GM21526 (cell line): ENCODE measurements at regions not wholly inside any gene's neighbourhood (a gene's known extent, or its start where the extent isn't known, plus 50 kb on each side); places are given as distances from the start of the nearest gene placed in this dataset.

Experiments used
- ATAC-seq: cut with Tn5 transposase; IDR thresholded peaks from one replicate; pipeline ENCODE4 v1.9.1; 2021; ENCODE audit warnings: moderate library complexity; ENCODE audit not compliant: unreplicated experiment, low FRiP score

GRCh38 chr9:89888677-89889076 lies 283.9 kb downstream of the GADD45G start:
- ATAC-seq, result no peak

DNA sequence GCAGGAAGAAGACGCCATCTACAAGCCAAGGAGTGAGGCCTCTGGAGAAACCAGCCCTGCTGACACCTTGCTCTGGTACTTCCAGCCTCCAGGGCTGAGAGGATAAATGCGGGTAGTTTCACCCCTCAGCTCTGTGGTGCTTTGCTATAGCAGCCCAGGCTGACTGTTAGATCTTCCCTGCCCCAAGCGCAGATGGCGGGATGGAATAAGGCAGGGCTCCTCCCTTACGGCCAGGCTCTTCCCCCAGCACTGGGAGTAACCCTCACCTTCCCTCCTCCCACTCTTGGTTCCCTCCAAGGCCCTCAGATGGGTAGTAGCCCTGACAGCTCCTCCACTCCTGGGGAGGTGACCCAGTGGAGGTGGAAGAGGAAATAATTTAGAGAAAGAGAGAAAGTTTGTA lies 285.1 kb downstream of the GADD45G start:
- no peak for ATAC-seq

- no peak for ATAC-seq
These were observed 285.6 kb downstream of the GADD45G start for GRCh38 chr9:89890326-89890980.

GRCh38 chr9:89891221-89891590 lies 286.4 kb downstream of the GADD45G start:
- ATAC-seq, result no peak

- no peak for ATAC-seq
These were observed 286.9 kb downstream of the GADD45G start for GRCh38 chr9:89891591-89892304.

GRCh38 chr9:89892920-89893319 lies 288.1 kb downstream of the GADD45G start:
- no peak for ATAC-seq

DNA sequence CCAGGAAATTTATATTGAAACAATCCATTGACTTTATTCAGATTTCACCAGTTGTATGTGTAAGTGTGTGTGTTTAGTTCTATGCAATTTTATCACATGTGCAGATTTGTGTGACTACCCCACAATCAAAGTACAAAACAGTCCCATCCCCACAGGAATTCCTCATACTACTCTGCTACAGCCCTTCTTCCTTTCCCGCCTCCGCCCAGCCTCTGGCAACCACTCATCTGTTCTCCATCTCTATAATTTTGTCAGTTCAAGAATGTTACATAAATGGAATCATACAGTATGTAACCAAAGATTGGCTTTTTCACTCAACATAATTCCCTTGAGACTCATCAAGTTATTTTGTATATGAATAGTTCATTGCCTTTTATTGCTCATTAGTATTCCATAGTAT lies 289.1 kb downstream of the GADD45G start:
- no peak for ATAC-seq

DNA sequence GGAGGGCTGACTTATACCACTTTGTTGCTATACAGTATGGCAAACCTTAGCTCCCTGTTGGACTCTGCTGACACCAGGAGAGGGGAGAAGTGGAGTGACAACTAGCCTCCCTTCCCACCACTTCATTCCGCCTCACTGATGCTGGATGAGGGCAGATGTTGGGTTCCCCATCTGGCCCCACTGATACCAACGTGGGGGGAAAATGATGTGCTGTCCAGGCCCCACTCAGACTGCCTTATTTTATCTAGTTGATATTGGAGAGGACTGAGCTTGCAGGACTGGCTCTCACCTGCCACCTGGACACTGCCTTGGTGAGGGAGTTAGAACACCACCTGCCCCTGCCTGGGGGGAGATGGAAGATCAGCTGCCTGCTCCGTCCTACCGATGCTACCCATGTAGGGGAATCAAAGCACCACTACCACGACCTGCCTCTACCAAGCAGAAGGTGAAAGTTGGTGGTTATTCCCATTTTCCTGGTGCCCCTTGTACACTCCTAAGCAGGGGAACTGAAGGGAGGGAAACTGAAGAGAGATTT lies 292.1 kb downstream of the GADD45G start:
- ATAC-seq, result no peak

DNA sequence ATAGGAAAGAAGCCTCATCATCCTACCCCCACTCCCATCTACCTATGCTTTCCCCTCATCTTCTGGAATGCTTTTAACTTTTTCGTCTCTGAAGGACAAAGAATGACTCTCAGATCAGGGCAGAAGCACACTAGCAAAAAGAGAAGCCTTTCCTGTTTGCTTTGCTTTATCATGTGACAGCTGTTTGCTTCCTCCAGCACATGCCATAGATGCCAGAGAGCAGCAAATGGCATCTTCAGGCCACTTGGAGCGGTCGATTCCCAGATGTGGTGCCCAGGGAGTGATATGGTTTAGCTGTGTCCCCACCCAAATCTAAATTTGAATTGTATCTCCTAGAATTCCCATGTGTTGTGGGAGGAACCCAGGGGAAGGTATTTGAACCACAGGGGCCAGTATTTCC lies 294.8 kb downstream of the GADD45G start:
- no peak for ATAC-seq

DNA sequence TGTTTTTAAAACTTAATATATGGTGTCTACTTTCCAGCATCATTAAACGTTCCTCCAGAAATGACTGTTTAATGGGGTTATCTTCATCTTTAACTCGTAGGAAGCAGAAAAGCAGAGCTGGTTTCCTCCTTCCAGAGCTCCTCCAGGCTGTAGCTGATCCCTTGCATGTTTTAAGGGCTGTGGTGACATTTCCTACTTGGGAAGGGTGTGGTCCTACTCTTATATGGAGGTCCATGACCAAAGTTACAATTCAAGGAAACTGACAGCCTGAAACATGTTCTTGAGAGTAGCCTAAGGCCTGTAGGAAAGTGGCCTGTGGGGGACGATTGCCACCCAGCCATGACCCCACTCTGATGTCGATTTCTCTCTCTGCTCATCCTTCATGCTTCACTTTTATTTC lies 297.1 kb downstream of the GADD45G start:
- ATAC-seq, result no peak

DNA sequence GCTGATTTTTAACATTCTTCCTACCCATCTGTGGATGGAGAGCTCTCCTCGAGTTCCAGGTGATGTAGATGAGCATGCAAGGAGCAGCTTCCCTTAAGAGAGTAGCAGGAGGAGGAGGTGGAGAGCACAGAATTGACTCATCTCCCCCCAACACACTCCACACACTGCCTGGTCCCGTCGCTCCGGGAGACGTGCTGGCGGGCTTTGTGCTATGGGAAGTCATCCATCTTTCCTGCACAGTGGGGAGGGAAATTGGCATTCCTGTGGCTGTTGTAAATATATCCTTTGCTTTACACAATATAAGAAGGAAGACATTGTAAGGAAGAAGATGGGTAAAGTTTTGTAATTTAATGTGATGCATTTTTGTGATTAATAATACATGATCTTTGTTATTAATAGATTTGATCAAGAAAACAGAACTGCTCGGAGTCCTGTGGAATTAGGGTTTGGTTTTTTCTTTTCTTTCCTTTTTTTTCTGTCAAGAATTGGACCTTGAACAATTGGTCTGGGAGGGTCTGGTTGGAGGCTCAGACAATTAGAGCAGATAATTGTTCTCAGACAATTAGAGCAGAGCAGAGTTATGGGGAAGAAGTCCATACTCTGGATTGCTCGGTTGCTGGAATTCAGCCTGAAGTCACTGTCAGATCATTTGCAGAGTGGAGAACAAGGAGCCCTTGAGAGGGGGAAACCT lies 297.8 kb downstream of the GADD45G start:
- no peak for ATAC-seq

- ATAC-seq, result no peak
These were observed 298.3 kb downstream of the GADD45G start for GRCh38 chr9:89903141-89903475.

DNA sequence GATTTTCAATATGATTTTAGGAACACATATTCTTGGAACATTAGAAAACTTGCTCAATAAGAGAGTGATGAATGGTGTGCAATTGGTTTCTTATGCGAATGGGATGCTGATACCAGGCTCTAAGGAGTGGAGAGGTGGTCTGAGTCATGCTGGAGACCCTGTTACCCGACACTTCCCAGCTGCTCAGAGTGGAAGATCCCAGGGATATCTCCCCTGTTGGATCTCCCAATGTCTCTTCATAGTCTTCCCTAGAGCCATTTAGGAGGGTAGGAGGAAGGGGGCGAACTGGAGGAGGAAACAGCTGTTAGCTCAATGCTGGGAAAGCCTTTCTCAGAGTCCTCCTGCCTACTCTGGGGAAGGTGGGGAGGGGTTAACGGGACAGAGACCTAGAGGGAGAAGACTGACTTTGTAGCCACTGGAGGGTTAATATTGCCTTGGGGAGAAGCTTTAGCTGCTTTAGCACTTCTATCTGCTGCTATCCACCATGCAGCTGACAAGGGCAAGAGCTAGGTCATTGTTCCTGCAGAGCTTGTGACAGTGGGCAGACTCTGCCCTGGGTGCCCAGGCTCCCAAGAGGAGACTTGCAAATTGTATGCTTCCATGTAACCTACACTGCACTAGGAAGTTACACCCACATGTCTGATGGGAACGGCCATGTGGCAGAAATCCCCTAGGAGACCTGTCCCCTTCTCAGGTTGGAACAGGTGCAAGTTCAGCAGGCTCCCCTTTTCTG lies 301.0 kb downstream of the GADD45G start:
- ATAC-seq, result no peak

GRCh38 chr9:89911721-89912604 lies 307.2 kb downstream of the GADD45G start:
- no peak for ATAC-seq

DNA sequence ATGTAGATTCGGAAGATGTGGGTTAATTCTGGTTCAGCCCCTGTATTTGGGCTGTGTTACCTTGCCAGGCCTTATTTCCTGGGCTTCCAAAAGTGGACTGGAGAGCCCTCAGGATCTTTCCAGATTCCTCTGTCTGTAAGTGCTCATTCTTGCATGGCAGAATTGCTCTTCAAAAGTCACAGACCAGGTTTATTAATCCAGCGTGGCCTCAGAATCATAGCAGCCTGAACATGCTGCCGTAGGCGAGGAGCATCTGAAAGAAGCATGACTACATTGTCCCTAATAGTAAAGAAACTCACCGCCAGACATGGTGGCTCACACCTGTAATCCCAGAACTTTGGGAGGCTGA lies 307.8 kb downstream of the GADD45G start:
- no peak for ATAC-seq

- ATAC-seq, result no peak
These were observed 310.4 kb downstream of the GADD45G start for GRCh38 chr9:89915187-89915586.

DNA sequence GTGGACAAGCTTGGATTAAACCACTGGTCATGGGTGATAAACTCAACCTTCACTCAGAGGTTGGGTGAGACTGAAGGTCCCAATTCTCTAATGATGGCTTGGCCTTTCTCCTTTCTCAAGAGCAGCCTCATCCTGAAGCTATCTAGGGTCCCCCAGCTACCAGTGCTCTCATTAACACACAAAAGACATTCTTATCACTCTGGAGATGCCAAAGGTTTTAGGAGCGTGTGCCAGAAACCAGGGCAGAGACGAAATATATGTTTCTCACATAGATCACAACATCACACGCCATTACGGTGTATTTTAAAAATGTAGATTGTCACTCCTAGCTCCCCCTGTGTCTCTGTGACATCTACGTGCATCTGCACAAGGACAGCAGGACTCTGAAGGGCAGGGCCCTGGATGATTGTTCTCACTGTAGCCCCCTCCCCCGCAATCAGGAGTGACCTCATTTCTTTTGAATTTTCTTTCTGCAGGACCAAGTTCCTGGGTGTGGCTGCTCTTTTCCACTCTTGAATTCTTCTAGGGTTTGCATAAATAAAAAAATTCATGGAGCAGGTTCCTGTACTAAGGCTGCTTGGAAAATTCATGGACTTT lies 311.3 kb downstream of the GADD45G start:
- no peak for ATAC-seq

- ATAC-seq, result no peak
These were observed 313.0 kb downstream of the GADD45G start for GRCh38 chr9:89917861-89918260.

DNA sequence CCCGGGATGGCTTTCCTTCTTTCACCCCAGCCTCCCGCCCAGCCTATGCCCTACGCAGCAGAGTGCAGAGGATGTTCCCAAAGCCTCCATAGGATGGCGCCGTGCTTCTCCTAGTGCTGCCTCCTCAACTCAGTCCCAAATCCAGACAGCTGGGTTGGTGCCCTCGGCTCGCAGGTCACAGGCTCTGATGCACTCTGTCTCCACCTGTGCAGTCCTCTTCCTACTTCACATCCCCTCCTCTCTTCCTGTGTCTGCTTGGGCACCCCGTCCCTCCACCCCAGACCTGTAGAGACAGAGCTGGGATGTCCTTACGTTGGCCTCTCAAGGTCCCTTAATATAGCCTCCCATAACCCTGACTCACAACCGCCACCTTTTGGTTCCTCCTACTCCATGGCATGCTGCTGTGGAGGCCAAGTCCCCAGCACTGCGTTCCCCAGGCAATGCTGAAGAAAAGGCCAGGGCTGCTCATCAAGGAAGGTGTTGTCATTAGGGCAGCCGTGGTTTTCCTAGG lies 314.4 kb downstream of the GADD45G start:
- no peak for ATAC-seq

DNA sequence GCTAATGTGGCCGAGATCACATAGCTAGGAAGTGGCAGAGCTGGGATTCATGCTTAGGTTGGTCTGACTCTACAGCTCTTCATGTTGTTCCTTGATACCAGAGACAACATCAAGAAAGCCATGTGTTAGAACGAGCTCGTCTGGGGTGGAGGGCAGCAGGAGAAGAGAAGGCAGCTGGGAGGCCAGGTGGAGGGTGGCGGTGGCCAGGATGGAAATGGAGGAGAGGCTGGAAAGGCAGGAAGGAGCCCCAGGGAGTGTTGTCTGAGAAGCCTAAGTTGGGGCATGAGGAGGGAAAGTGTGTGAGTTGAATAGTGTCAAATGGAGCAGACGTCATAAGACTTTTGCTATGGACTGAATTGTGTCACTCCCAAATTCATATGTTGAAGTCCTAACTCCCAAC lies 315.3 kb downstream of the GADD45G start:
- no peak for ATAC-seq
